HCT116 (cell line): ENCODE measurements at regions not wholly inside any gene's neighbourhood (a gene's known extent, or its start where the extent isn't known, plus 50 kb on each side); places are given as distances from the start of the nearest gene placed in this dataset.

Experiments used
- ATF3 ChIP-seq: IDR thresholded peaks from 2 replicates; pipeline ENCODE4 v1.6.1; 2012
- CBX3 ChIP-seq: IDR thresholded peaks from 2 replicates; pipeline ENCODE4 v1.6.1; 2012; ENCODE audit warnings: low read depth
- EGR1 ChIP-seq: IDR thresholded peaks from 2 replicates; pipeline ENCODE4 v1.6.1; 2012; ENCODE audit warnings: low read depth
- POLR2A ChIP-seq: IDR thresholded peaks from 2 replicates; pipeline ENCODE4 v1.7.0; 2011; ENCODE audit warnings: borderline replicate concordance; ENCODE audit not compliant: insufficient read depth, insufficient read length; ENCODE audit errors: extremely low read depth
- POLR2AphosphoS5 ChIP-seq: IDR thresholded peaks from 2 replicates; pipeline ENCODE4 v1.6.1; 2011; ENCODE audit warnings: mild to moderate bottlenecking, low read depth, low read length, moderate library complexity
- SIN3A ChIP-seq: IDR thresholded peaks from 2 replicates; pipeline ENCODE4 v1.6.1; 2012; ENCODE audit warnings: low read depth
- TCF7L2 ChIP-seq: IDR thresholded peaks from 2 replicates; pipeline ENCODE4 v1.7.0; 2011; ENCODE audit warnings: borderline replicate concordance, inconsistent platforms; ENCODE audit not compliant: insufficient read depth, insufficient read length; ENCODE audit errors: extremely low read depth
- YY1 ChIP-seq: IDR thresholded peaks from 2 replicates; pipeline ENCODE4 v1.6.1; 2011; ENCODE audit warnings: low read length, low read depth, moderate library complexity, mild to moderate bottlenecking; ENCODE audit not compliant: insufficient replicate concordance; ENCODE audit errors: extremely low read depth
- TF ChIP-seq, protein P1 (sequence below), 3 experiments: fragments of 200-600 bp in 1 of 3; sonication (generic) in 1 of 3; IDR thresholded peaks in 2 of 3; conservative IDR thresholded peaks in 1 of 3; 2 replicates each; pipeline ENCODE4 v1.5.1; 2012 to 2017; ENCODE audit warnings: low read depth in 2 of 3, low read length in 2 of 3, antibody characterized with exemption in 1 of 3, borderline replicate concordance in 1 of 3, control low read depth in 1 of 3, mild to moderate bottlenecking in 1 of 3, mixed read lengths in 1 of 3, mixed run types in 1 of 3, moderate library complexity in 1 of 3; ENCODE audit not compliant: insufficient read depth in 1 of 3
- TF ChIP-seq, protein P2 (sequence below): IDR thresholded peaks from 2 replicates; pipeline ENCODE4 v1.6.1; 2012

GRCh38 chr4:57443308-57443707 is 333.1 kb upstream of the IGFBP7 start:
- TF ChIP-seq, protein P1, sequence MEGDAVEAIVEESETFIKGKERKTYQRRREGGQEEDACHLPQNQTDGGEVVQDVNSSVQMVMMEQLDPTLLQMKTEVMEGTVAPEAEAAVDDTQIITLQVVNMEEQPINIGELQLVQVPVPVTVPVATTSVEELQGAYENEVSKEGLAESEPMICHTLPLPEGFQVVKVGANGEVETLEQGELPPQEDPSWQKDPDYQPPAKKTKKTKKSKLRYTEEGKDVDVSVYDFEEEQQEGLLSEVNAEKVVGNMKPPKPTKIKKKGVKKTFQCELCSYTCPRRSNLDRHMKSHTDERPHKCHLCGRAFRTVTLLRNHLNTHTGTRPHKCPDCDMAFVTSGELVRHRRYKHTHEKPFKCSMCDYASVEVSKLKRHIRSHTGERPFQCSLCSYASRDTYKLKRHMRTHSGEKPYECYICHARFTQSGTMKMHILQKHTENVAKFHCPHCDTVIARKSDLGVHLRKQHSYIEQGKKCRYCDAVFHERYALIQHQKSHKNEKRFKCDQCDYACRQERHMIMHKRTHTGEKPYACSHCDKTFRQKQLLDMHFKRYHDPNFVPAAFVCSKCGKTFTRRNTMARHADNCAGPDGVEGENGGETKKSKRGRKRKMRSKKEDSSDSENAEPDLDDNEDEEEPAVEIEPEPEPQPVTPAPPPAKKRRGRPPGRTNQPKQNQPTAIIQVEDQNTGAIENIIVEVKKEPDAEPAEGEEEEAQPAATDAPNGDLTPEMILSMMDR (IDR thresholded peaks at IDR 0.05 in 2 of 3, conservative IDR thresholded peaks at IDR 0.05 in 1 of 3; ENCODE audit: borderline replicate concordance in 1 of 3, insufficient read depth in 1 of 3, low read depth in 2 of 3, low read length in 2 of 3), result no peak
- TF ChIP-seq EGR1, result no peak
- TF ChIP-seq POLR2A, result no peak
- TF ChIP-seq, protein P2, sequence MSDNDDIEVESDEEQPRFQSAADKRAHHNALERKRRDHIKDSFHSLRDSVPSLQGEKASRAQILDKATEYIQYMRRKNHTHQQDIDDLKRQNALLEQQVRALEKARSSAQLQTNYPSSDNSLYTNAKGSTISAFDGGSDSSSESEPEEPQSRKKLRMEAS, result no peak
- TF ChIP-seq TCF7L2, result no peak
- no peak for TF ChIP-seq ATF3
- TF ChIP-seq CBX3, result no peak
- no peak for TF ChIP-seq SIN3A
- no peak for TF ChIP-seq YY1
- no peak for TF ChIP-seq POLR2AphosphoS5
